Breast epithelium (tissue), 3 donors: ENCODE measurements at regions not wholly inside any gene's neighbourhood (a gene's known extent, or its start where the extent isn't known, plus 50 kb on each side); places are given as distances from the start of the nearest gene placed in this dataset.

ENCODE experiments used
- CTCF ChIP-seq, 3 donors: fragments of 450-650 bp; IDR thresholded peaks; one replicate each; pipeline ENCODE4 v1.5.1; 2016 to 2017; ENCODE audit warnings: antibody characterized with exemption in 3 of 3, mild to moderate bottlenecking in 3 of 3, moderate library complexity in 3 of 3
- POLR2A ChIP-seq: fragments of 450-650 bp; IDR thresholded peaks from one replicate; pipeline ENCODE4 v1.6.1; 2016; ENCODE audit warnings: antibody characterized with exemption, mild to moderate bottlenecking, moderate library complexity

GRCh38 chr5:56525113-56525512 lies 290.2 kb upstream of the MAP3K1 start:
- TF ChIP-seq CTCF (IDR thresholded peaks at IDR 0.05) (no peak), POLR2A (no peak)
